ENCODE measurements at regions not wholly inside any gene's neighbourhood (a gene's known extent, or its start where the extent isn't known, plus 50 kb on each side); places are given as distances from the start of the nearest gene placed in this dataset.

- H3K79me2 ChIP-seq (ENCODE audit: control insufficient read depth in 1 of 2, insufficient read depth in 2 of 2, low read length in 2 of 2) = no peaks in the 10 kb centered on the region
- no peak overlapping the region for H4K5ac ChIP-seq (ENCODE audit: insufficient read length, low read depth, low read length)
- H3K9ac ChIP-seq (replicated peaks in 1 of 4; ENCODE audit: extremely low read depth in 1 of 4, low read depth in 3 of 4, low read length in 3 of 4) = no peak overlapping the region
- no peak overlapping the region for H4K91ac ChIP-seq (replicated peaks; ENCODE audit: insufficient read length, low read length)
- H3K27me3 ChIP-seq (replicated peaks in 1 of 4; ENCODE audit: control insufficient read depth in 3 of 4, extremely low read depth in 1 of 4, insufficient read depth in 3 of 4, low read length in 3 of 4) = no peaks in the 10 kb centered on the region
- no peak overlapping the region for H2BK5ac ChIP-seq (ENCODE audit: low read depth, low read length)
- H2BK12ac ChIP-seq (ENCODE audit: low read depth, low read length) = no peak overlapping the region
- DNase-seq (ENCODE audit: low read depth in 1 of 2, low spot score in 2 of 2) (no peak), FAIRE-seq (no peak)
- H4K20me1 ChIP-seq (replicated peaks in 1 of 2; ENCODE audit: control insufficient read depth in 1 of 2, insufficient read depth in 2 of 2, low read length in 2 of 2) = no peaks in the 10 kb centered on the region
- H2BK20ac ChIP-seq (ENCODE audit: low read length) = no peak overlapping the region
- TF ChIP-seq EP300 (IDR thresholded peaks at IDR 0.05; ENCODE audit: borderline replicate concordance in 1 of 2, low read depth in 2 of 2, low read length in 2 of 2) (no peak), RFX5 (IDR thresholded peaks at IDR 0.05; ENCODE audit: borderline replicate concordance, low read depth, low read length) (no peak), CREB1 (IDR thresholded peaks at IDR 0.05) (no peak), NANOG (IDR thresholded peaks at IDR 0.05; ENCODE audit: insufficient read depth, low read depth, low read length, poor library complexity, severe bottlenecking) (no peak), FOSL1 (IDR thresholded peaks at IDR 0.05; ENCODE audit: insufficient read depth, low read depth, low read length) (no peak), TBP (IDR thresholded peaks at IDR 0.05; ENCODE audit: low read depth, low read length) (no peak), RNF2 (IDR thresholded peaks at IDR 0.05; ENCODE audit: borderline replicate concordance, low read depth, low read length, missing control alignments, poor library complexity, severe bottlenecking) (no peak), EZH2 (IDR thresholded peaks at IDR 0.05; ENCODE audit: low read depth, low read length, severe bottlenecking) (no peak), CBX8 (IDR thresholded peaks at IDR 0.05; ENCODE audit: borderline replicate concordance, low read depth, low read length) (no peak), TEAD4 (IDR thresholded peaks at IDR 0.05; ENCODE audit: low read depth, low read length) (no peak), POLR2AphosphoS5 (IDR thresholded peaks at IDR 0.05; ENCODE audit: low read depth, low read length) (no peak), TAF7 (optimal IDR thresholded peaks at IDR 0.05; ENCODE audit: borderline replicate concordance, low read depth, low read length) (no peak), KDM5A (IDR thresholded peaks at IDR 0.05; ENCODE audit: low read length) (no peak), HDAC6 (IDR thresholded peaks at IDR 0.05; ENCODE audit: low read depth, low read length) (no peak)
- CTCF ChIA-PET (ENCODE audit: partially characterized antibody) = interaction anchor here (0.6 to 2.0 kb wide), 8 partner anchors 14 to 46 kb away, joined by 3 to 7 read pairs (median 4); no protein-coding TSS in a partner anchor
- WGBS, 2 experiments (ENCODE audit: extremely low coverage in 1 of 2, insufficient coverage in 1 of 2, insufficient read length in 1 of 2, insufficient replicate concordance in 2 of 2, low coverage in 1 of 2, low lambda C conversion rate in 2 of 2, missing lambda C conversion rate in 1 of 2) = 95% methylated on average over 4 of the region's 4 CpGs; no CpG with 5 or more reads in 1 of the 2 experiments
- H3K4me2 ChIP-seq (ENCODE audit: insufficient read depth in 1 of 2, low read depth in 2 of 2, low read length in 2 of 2) = no peak overlapping the region
- H3K36me3 ChIP-seq (ENCODE audit: control insufficient read depth in 2 of 4, insufficient read depth in 4 of 4, low read length in 3 of 4) = no peaks in the 10 kb centered on the region
- H3K27ac ChIP-seq (ENCODE audit: low read depth, low read length) = no peak overlapping the region
- H3K18ac ChIP-seq (ENCODE audit: extremely low read depth, low read length) = no peak overlapping the region
- H2BK15ac ChIP-seq (ENCODE audit: low read length) = no peak overlapping the region
- H2AK5ac ChIP-seq (ENCODE audit: low read depth, low read length) = no peak overlapping the region
- H3K23me2 ChIP-seq (ENCODE audit: low read depth, low read length) = no peaks in the 10 kb centered on the region
- no peak overlapping the region for H4K8ac ChIP-seq (ENCODE audit: extremely low read depth, insufficient read depth, low read length)
- no peaks in the 10 kb centered on the region for H3K79me1 ChIP-seq (ENCODE audit: low read depth, low read length)
- no peak overlapping the region for H3K23ac ChIP-seq (ENCODE audit: insufficient read length)
- no peak overlapping the region for H3K56ac ChIP-seq (replicated peaks; ENCODE audit: insufficient read length, low read depth, low read length)
- no peaks in the 10 kb centered on the region for H3K9me3 ChIP-seq (ENCODE audit: insufficient read depth in 2 of 2, low read depth in 1 of 2, low read length in 1 of 2)
- no peak overlapping the region for H3K14ac ChIP-seq (ENCODE audit: insufficient read length)
- H3K4ac ChIP-seq (replicated peaks; ENCODE audit: insufficient read length, low read depth, low read length) = no peak overlapping the region
- no peak overlapping the region for H2BK120ac ChIP-seq (replicated peaks; ENCODE audit: low read depth, low read length)
- H3K4me3 ChIP-seq (ENCODE audit: extremely low read depth in 1 of 4, insufficient read depth in 2 of 4, low read depth in 3 of 4, low read length in 4 of 4) = no peak overlapping the region
- POLR2A ChIA-PET (ENCODE audit: partially characterized antibody) = no interaction called here
- H3K4me1 ChIP-seq (replicated peaks in 1 of 4; ENCODE audit: control insufficient read depth in 3 of 4, insufficient read depth in 4 of 4, low read length in 3 of 4) = peaks cover 0 to 2% (median 0%) of the 10 kb centered on the region in 4 experiments; a peak in 1 of 7 replicates
- no peak overlapping the region for H2AFZ ChIP-seq (ENCODE audit: low read length)
Observed at GRCh38 chr6:154894902-154895301, 100.2 kb upstream of the TIAM2 start.

Measured in H1 (cell line).